ENCODE measurements at regions not wholly inside any gene's neighbourhood (a gene's known extent, or its start where the extent isn't known, plus 50 kb on each side); places are given as distances from the start of the nearest gene placed in this dataset.

GRCh38 chr3:89533275-89533674, 425.9 kb downstream of the EPHA3 start:
- no peak for TF ChIP-seq REST (IDR thresholded peaks at IDR 0.05; ENCODE audit: insufficient read depth in 1 of 2, low read depth in 2 of 2, low read length in 2 of 2)
- TF ChIP-seq POLR2AphosphoS5 (IDR thresholded peaks at IDR 0.05; ENCODE audit: low read depth, low read length) = no peak
- no peak for TF ChIP-seq SIN3A (IDR thresholded peaks at IDR 0.05; ENCODE audit: borderline replicate concordance, insufficient read depth, low read length)
- no peak for TF ChIP-seq TAF1 (IDR thresholded peaks at IDR 0.05; ENCODE audit: borderline replicate concordance, insufficient read depth, low read length)
- no peak for TF ChIP-seq FOXP2 (optimal IDR thresholded peaks at IDR 0.05; ENCODE audit: borderline replicate concordance, extremely low read depth, extremely low read length, insufficient read depth)
